Prostate gland (tissue), 2 donors: ENCODE measurements at regions not wholly inside any gene's neighbourhood (a gene's known extent, or its start where the extent isn't known, plus 50 kb on each side); places are given as distances from the start of the nearest gene placed in this dataset.

Experiments used
- DNase-seq: peaks from one replicate; pipeline ENCODE4 v3.0.0-alpha.2; 2019; ENCODE audit warnings: low spot score
- H3K27ac ChIP-seq, 2 donors: fragments of 200-600 bp; sonication (generic); 2 replicates each; pipeline ENCODE4 v1.5.1; 2017 to 2019
- H3K27me3 ChIP-seq: fragments of 200-600 bp; sonication (generic); replicated peaks from 2 replicates; pipeline ENCODE4 v1.5.1; 2019; ENCODE audit not compliant: insufficient read depth
- H3K36me3 ChIP-seq, 2 donors: fragments of 200-600 bp; sonication (generic); 1 replicate in 1 of 2; 2 replicates in 1 of 2; pipeline versions ENCODE4 v1.5.1 to v1.8.1; 2017 to 2019
- H3K4me1 ChIP-seq: fragments of 200-600 bp; sonication (generic); replicated peaks from 2 replicates; pipeline ENCODE4 v1.5.1; 2019
- H3K4me3 ChIP-seq, 2 donors: fragments of 200-600 bp; sonication (generic); 2 replicates each; pipeline ENCODE4 v1.5.1; 2017 to 2019
- H3K9me3 ChIP-seq: fragments of 200-600 bp; sonication (generic); 2 replicates; pipeline ENCODE4 v1.5.1; 2017
- POLR2A ChIP-seq: fragments of 450-650 bp; IDR thresholded peaks from one replicate; pipeline ENCODE4 v1.6.1; 2016; ENCODE audit warnings: antibody characterized with exemption, mild to moderate bottlenecking
- POLR2AphosphoS5 ChIP-seq: sonication (generic); formaldehyde crosslinking; IDR thresholded peaks from one replicate; pipeline ENCODE4 v1.6.1; 2017; ENCODE audit warnings: antibody characterized with exemption
- WGBS: methylation state at CpG from one replicate; pipeline ENCODE4 v1.1.5; 2018; 5-methylcytosine and 5-hydroxymethylcytosine counted together
- intact Hi-C: fragments of 100-400 bp; cut with DNase I; formaldehyde crosslinking; loops from one replicate; pipeline ENCODE4 v1.14.2; 2022
- TF ChIP-seq, protein P1 (sequence below), 4 experiments: fragments of 200-600 bp in 2 of 4; fragments of 450-650 bp in 2 of 4; sonication (generic) in 2 of 4; IDR thresholded peaks; 1 replicate in 3 of 4; 2 replicates in 1 of 4; pipeline ENCODE4 v1.5.1; 2016 to 2019; ENCODE audit warnings: antibody characterized with exemption in 4 of 4, mild to moderate bottlenecking in 2 of 4, moderate library complexity in 2 of 4

DNA sequence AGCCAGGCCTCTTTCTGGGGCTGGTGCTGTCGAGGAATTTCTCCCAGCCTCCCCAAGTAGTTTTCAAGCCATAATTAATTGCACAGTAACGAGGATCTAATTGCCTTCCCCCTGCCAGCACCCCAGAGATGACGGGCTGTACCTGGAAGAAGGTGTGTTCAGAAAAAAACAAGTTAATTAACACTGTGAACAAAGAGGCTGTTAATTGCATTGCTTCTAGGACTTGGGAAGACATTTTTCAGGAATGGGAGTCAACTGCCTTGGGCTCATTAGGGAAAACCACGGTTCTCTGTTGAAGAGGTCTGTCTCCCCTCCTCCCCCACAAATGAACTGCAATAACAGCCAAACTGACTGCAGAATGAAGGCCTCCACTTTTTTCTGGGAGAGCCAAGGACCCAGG, 176.7 kb downstream of the CCT6B start:
- WGBS = 34% methylated on average over 4 of the region's 4 CpGs
- Histone ChIP-seq H3K4me3 (no peak overlapping the region), H3K27me3 (no peaks in the 10 kb centered on the region)

DNA sequence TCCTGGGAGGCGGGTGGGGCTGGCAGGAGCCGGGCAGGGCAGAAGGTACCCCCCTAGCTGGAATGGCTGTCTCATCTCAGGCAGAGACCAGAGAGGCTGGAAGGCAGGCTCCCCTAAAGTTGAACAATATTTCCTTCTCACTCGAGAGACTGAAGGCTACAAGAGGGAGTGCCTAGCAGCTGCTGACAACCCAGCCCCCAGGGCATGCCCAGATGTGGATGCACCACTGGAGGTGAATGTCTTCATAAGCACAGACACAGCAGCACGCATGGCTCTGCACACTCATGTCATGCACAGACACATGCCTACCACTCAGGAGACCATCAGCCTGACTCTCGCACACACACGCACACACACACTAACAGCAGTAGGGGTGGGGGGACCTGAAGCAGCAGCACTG, 179.0 kb downstream of the CCT6B start:
- intact Hi-C loops = no loop called here
- Histone ChIP-seq H3K27ac (no peak overlapping the region), H3K4me3 (no peak overlapping the region)

More for the DNA sequence above, 176.7 kb downstream of the CCT6B start:
- Histone ChIP-seq H3K4me1 (no peaks in the 10 kb centered on the region), H3K27ac (no peak overlapping the region), H3K9me3 (no peaks in the 10 kb centered on the region), H3K36me3 (no peaks in the 10 kb centered on the region)
- intact Hi-C loops = no loop called here
- TF ChIP-seq POLR2A (no peak), POLR2AphosphoS5 (no peak)
- TF ChIP-seq, protein P1, sequence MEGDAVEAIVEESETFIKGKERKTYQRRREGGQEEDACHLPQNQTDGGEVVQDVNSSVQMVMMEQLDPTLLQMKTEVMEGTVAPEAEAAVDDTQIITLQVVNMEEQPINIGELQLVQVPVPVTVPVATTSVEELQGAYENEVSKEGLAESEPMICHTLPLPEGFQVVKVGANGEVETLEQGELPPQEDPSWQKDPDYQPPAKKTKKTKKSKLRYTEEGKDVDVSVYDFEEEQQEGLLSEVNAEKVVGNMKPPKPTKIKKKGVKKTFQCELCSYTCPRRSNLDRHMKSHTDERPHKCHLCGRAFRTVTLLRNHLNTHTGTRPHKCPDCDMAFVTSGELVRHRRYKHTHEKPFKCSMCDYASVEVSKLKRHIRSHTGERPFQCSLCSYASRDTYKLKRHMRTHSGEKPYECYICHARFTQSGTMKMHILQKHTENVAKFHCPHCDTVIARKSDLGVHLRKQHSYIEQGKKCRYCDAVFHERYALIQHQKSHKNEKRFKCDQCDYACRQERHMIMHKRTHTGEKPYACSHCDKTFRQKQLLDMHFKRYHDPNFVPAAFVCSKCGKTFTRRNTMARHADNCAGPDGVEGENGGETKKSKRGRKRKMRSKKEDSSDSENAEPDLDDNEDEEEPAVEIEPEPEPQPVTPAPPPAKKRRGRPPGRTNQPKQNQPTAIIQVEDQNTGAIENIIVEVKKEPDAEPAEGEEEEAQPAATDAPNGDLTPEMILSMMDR (IDR thresholded peaks at IDR 0.05) = no peak
- no peak for DNase-seq

DNA sequence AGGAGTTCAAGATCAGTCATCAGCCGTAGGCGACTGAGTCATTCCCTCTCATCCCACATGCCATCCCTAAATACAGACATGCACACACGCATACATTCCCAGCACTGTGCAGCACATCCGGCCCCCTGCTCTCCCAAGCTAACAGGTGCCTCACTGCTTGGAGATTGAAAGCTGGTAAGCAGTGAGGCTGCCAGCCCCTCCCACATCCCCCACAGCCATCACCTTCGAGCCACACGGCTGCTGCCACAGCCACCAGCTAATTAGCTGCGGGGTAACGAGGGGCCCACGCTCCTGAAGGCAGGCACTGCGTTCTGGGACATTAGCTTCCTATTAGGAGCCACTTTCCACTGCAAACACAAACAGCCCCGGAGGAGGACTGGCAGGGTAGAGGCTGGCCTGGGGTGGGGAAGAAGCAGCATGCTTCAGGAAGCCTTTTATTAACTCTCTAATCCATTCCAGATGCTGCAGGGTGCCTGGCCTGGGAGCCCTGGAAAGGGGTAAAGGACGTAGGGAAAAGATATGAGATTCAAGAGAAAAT, 179.6 kb downstream of the CCT6B start:
- DNase-seq = no peak
- 34% methylated on average over 12 of the region's 12 CpGs for WGBS
- no peaks in the 10 kb centered on the region for H3K36me3 ChIP-seq
- H3K27me3 ChIP-seq = no peaks in the 10 kb centered on the region
- TF ChIP-seq, protein P1 (IDR thresholded peaks at IDR 0.05) = no peak
- no peak for TF ChIP-seq POLR2A
- no peak for TF ChIP-seq POLR2AphosphoS5
- no peaks in the 10 kb centered on the region for H3K9me3 ChIP-seq
- H3K4me3 ChIP-seq = no peak overlapping the region
- H3K27ac ChIP-seq = no peak overlapping the region
- intact Hi-C loops = no loop called here
- no peaks in the 10 kb centered on the region for H3K4me1 ChIP-seq

More for the DNA sequence above, 179.0 kb downstream of the CCT6B start:
- Histone ChIP-seq H3K4me1 (no peaks in the 10 kb centered on the region), H3K36me3 (no peaks in the 10 kb centered on the region), H3K9me3 (no peaks in the 10 kb centered on the region), H3K27me3 (no peaks in the 10 kb centered on the region)
- WGBS = 72% methylated on average over 6 of the region's 6 CpGs
- DNase-seq = no peak
- TF ChIP-seq POLR2AphosphoS5 (no peak), POLR2A (no peak)
- TF ChIP-seq, protein P1 (IDR thresholded peaks at IDR 0.05) = no peak

DNA sequence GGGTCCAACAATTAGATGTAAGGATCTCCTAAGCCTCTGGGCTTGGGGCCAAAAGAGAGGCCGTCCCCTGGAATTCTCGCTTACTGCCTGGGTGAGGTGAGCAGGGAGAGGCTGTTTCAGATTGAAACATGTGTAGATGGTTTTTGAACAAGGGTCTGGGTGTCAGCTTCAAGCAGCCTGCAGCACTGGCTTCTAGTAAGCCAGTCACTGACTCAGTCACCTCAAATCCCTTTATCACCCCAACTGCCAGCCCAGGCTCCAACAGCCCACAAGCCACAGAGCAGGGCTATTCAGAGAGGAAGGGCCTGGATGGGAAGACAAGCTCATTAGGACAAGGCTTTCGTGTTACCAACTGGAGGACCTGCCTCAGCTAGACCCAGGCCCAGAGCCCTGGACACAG, 180.2 kb downstream of the CCT6B start:
- TF ChIP-seq POLR2AphosphoS5 (no peak), POLR2A (no peak)
- TF ChIP-seq, protein P1 (IDR thresholded peaks at IDR 0.05) = no peak
- Histone ChIP-seq H3K9me3 (no peaks in the 10 kb centered on the region), H3K4me3 (no peak overlapping the region), H3K27ac (no peak overlapping the region), H3K27me3 (no peaks in the 10 kb centered on the region), H3K4me1 (no peaks in the 10 kb centered on the region), H3K36me3 (no peaks in the 10 kb centered on the region)
- no peak for DNase-seq
- 69% methylated on average over 3 of the region's 3 CpGs for WGBS
- intact Hi-C loops = no loop called here

DNA sequence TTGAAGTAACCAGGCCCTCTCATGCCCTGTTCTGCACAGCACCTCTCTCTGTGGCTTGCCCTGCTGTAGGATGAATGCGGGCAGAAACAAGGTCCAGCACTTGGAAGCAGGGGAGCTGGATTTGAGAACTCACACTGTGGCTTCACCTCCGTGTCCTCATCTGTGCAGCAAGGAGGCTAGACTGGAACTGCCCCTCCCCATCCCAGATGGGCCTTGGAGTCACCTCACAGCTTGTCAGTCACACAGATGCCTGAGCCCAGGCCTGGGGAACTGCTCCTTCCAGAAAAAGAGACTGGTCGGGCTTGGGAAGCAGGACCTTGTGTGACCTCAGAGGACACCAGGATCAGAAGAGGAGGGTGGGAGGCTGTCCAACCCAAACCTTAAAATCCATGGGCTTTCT, 180.8 kb downstream of the CCT6B start:
- Histone ChIP-seq H3K4me1 (no peaks in the 10 kb centered on the region), H3K4me3 (no peak overlapping the region), H3K9me3 (no peaks in the 10 kb centered on the region), H3K36me3 (no peaks in the 10 kb centered on the region), H3K27ac (no peak overlapping the region), H3K27me3 (no peaks in the 10 kb centered on the region)
- DNase-seq = no peak
- 77% methylated on average over 3 of the region's 3 CpGs for WGBS
- intact Hi-C loops = no loop called here
- no peak for TF ChIP-seq POLR2A
- no peak for TF ChIP-seq POLR2AphosphoS5
- TF ChIP-seq, protein P1 (IDR thresholded peaks at IDR 0.05) = no peak
